ENCODE measurements at regions not wholly inside any gene's neighbourhood (a gene's known extent, or its start where the extent isn't known, plus 50 kb on each side); places are given as distances from the start of the nearest gene placed in this dataset.
"Not testable (repeated sequence)": the region's sequence is repeated elsewhere in the genome, so short reads cannot be mapped to it uniquely, and the experiment has no call there.

- no peak overlapping the region for H3K27ac ChIP-seq
- H3K27me3 ChIP-seq, result no peaks in the 10 kb centered on the region
- no peak overlapping the region for H3K4me3 ChIP-seq
- 80 to 83% methylated on average over 12 of the region's 12 CpGs for WGBS, 2 donors
- no peaks in the 10 kb centered on the region for H3K36me3 ChIP-seq
- intact Hi-C loops (cut with DNase I), result no loop called here
- ATAC-seq, result no peak
- no peak for TF ChIP-seq CTCF (IDR thresholded peaks at IDR 0.05)
- H3K4me1 ChIP-seq, result no peaks in the 10 kb centered on the region
- peaks cover 0 to 60% (median 6%) of the 10 kb centered on the region in 11 donors for H3K9me3 ChIP-seq
- DNase-seq, result no peak
These were observed 451.7 kb upstream of the PITX2 start for GRCh38 chr4:111074523-111075114.

GRCh38 chr4:111076299-111076698 is 453.4 kb upstream of the PITX2 start:
- H3K36me3 ChIP-seq; intact Hi-C loops (cut with DNase I); H3K27ac ChIP-seq; ATAC-seq; H3K4me1 ChIP-seq; H3K27me3 ChIP-seq; DNase-seq; H3K4me3 ChIP-seq: not testable (repeated sequence)
- 50 to 58% methylated on average over 1 of the region's 1 CpG for WGBS, 2 donors
- peaks cover 0 to 64% (median 6%) of the 10 kb centered on the region in 11 donors for H3K9me3 ChIP-seq

GRCh38 chr4:111108153-111108552 is 485.3 kb upstream of the PITX2 start:
- DNase-seq (no peak), ATAC-seq (no peak)
- Histone ChIP-seq H3K9me3 (no peaks in the 10 kb centered on the region), H3K27me3 (no peaks in the 10 kb centered on the region), H3K36me3 (no peaks in the 10 kb centered on the region), H3K27ac (no peak overlapping the region), H3K4me3 (no peak overlapping the region), H3K4me1 (no peaks in the 10 kb centered on the region)
- intact Hi-C loops (cut with DNase I), result no loop called here
- 70 to 74% methylated on average over 1 of the region's 1 CpG for WGBS, 2 donors
- TF ChIP-seq CTCF (IDR thresholded peaks at IDR 0.05), result no peak

GRCh38 chr4:111113591-111113990 is 490.7 kb upstream of the PITX2 start:
- 75 to 83% methylated on average over 3 of the region's 3 CpGs for WGBS, 2 donors
- Histone ChIP-seq H3K27me3 (no peaks in the 10 kb centered on the region), H3K27ac (no peak overlapping the region), H3K36me3 (no peaks in the 10 kb centered on the region), H3K4me1 (no peaks in the 10 kb centered on the region), H3K9me3 (peaks cover 0 to 4% (median 0%) of the 10 kb centered on the region in 11 donors), H3K4me3 (no peak overlapping the region)
- ATAC-seq (no peak), DNase-seq (no peak)
- no peak for TF ChIP-seq CTCF (IDR thresholded peaks at IDR 0.05)
- intact Hi-C loops (cut with DNase I), result no loop called here

- Histone ChIP-seq H3K27me3 (no peaks in the 10 kb centered on the region), H3K9me3 (peaks cover 0 to 6% (median 0%) of the 10 kb centered on the region in 11 donors), H3K36me3 (no peaks in the 10 kb centered on the region), H3K27ac (no peak overlapping the region), H3K4me1 (no peaks in the 10 kb centered on the region), H3K4me3 (no peak overlapping the region)
- intact Hi-C loops (cut with DNase I), result no loop called here
- DNase-seq, result no peak
- no peak for TF ChIP-seq CTCF (IDR thresholded peaks at IDR 0.05)
- WGBS, 2 donors, result 74% methylated on average over 4 of the region's 4 CpGs
- no peak for ATAC-seq
These were observed 493.0 kb upstream of the PITX2 start for GRCh38 chr4:111115881-111116280.
